A549 (cell line): ENCODE measurements at regions not wholly inside any gene's neighbourhood (a gene's known extent, or its start where the extent isn't known, plus 50 kb on each side); places are given as distances from the start of the nearest gene placed in this dataset.
A peak's percentile ranks its signal among the peaks of the same experiment; 100 is the strongest.

Experiments used
- ATAC-seq, 2 experiments: fragments of 200-7000 bp in 1 of 2; fragments of >200 bp in 1 of 2; cut with Nextera tagmentation in 1 of 2; cut with Tn5 transposase in 1 of 2; 3 replicates each; pipeline versions ENCODE4 v1.8.0 to v1.9.1; 2018 to 2020; ENCODE audit warnings: mild to moderate bottlenecking in 1 of 2, moderate library complexity in 1 of 2
- CTCF ChIA-PET: fragments of 300-600 bp; sonication (Branson Sonifier 250); formaldehyde crosslinking; extraction: SDS; loops from one replicate; lab custom pipeline; 2021; ENCODE audit warnings: antibody characterized with exemption, inconsistent platforms; lab: Yijun Ruan, JAX
- POLR2A ChIA-PET: fragments of 350-600 bp; formaldehyde crosslinking; extraction: SDS; loops from one replicate; lab custom pipeline; 2021; ENCODE audit warnings: antibody characterized with exemption, inconsistent platforms; lab: Yijun Ruan, JAX
- DNase-seq, 2 experiments: peaks; one replicate each; pipeline versions ENCODE4 v3.0.0 to v3.0.0-alpha.2; 2011 to 2016; ENCODE audit warnings: low read depth in 1 of 2, low spot score in 1 of 2
- FAIRE-seq: peaks from 2 replicates; lab custom pipeline; 2011; peaks lifted over from hg19 to GRCh38; lab: Jason Lieb, UNC
- H3K27ac ChIP-seq, 2 experiments: fragments of >200 bp; sonication (Bioruptor Twin); formaldehyde crosslinking; 3 replicates each; pipeline ENCODE4 v1.5.1; 2016 to 2017
- H3K4me1 ChIP-seq: fragments of >200 bp; sonication (Bioruptor Twin); formaldehyde crosslinking; 3 replicates; pipeline ENCODE4 v1.6.1; 2016
- H3K4me2 ChIP-seq: fragments of >200 bp; sonication (Bioruptor Twin); formaldehyde crosslinking; 3 replicates; pipeline ENCODE4 v1.6.1; 2016
- H3K4me3 ChIP-seq: fragments of >200 bp; sonication (Bioruptor Twin); formaldehyde crosslinking; 3 replicates; pipeline ENCODE4 v1.5.1; 2016
- H3K9me3 ChIP-seq: fragments of >200 bp; sonication (Bioruptor Twin); formaldehyde crosslinking; 3 replicates; pipeline ENCODE4 v1.6.1; 2016
- ATOH8 ChIP-seq: fragments of 250-450 bp; sonication (Bioruptor Pico); IDR thresholded peaks from 2 replicates; pipeline ENCODE4 v1.5.0; 2020; ENCODE audit warnings: low read depth, mild to moderate bottlenecking, moderate library complexity
- BCL3 ChIP-seq: fragments of >200 bp; sonication (Bioruptor Twin); formaldehyde crosslinking; IDR thresholded peaks from 3 replicates; pipeline ENCODE4 v1.6.1; 2016
- CBX8 ChIP-seq: fragments of 200-600 bp; sonication (generic); IDR thresholded peaks from 2 replicates; pipeline ENCODE4 v1.6.1; 2016
- CEBPB ChIP-seq, 2 experiments: fragments of >200 bp in 1 of 2; sonication (Bioruptor Twin) in 1 of 2; formaldehyde crosslinking in 1 of 2; IDR thresholded peaks; 2 replicates each; pipeline ENCODE4 v1.6.1; 2012 to 2016
- CHD4 ChIP-seq: fragments of 200-600 bp; sonication (generic); IDR thresholded peaks from 2 replicates; pipeline ENCODE4 v1.6.1; 2016; ENCODE audit warnings: antibody characterized with exemption, mild to moderate bottlenecking, borderline replicate concordance
- CTCF ChIP-seq: fragments of >200 bp; sonication (Bioruptor Twin); formaldehyde crosslinking; IDR thresholded peaks from 3 replicates; pipeline ENCODE4 v1.5.1; 2016
- E2F6 ChIP-seq: IDR thresholded peaks from 2 replicates; pipeline ENCODE4 v1.6.1; 2012; ENCODE audit warnings: low read depth, borderline replicate concordance
- EP300 ChIP-seq, 2 experiments: fragments of >200 bp; sonication (Bioruptor Twin); formaldehyde crosslinking; IDR thresholded peaks; 2 replicates in 1 of 2; 3 replicates in 1 of 2; pipeline ENCODE4 v1.6.1; 2016 to 2017
- FOSB ChIP-seq: fragments of 250-450 bp; sonication (Bioruptor Pico); IDR thresholded peaks from 2 replicates; pipeline ENCODE4 v1.5.0; 2020; ENCODE audit warnings: mild to moderate bottlenecking, moderate library complexity
- HES2 ChIP-seq: fragments of >200 bp; sonication (Bioruptor Twin); formaldehyde crosslinking; IDR thresholded peaks from 2 replicates; pipeline ENCODE4 v1.6.1; 2016
- HOXB13 ChIP-seq: fragments of 250-450 bp; sonication (Bioruptor Pico); IDR thresholded peaks from 2 replicates; pipeline ENCODE4 v1.5.0; 2020; ENCODE audit warnings: low read depth, mild to moderate bottlenecking, moderate library complexity
- HOXB5 ChIP-seq: fragments of 250-450 bp; sonication (Bioruptor Pico); IDR thresholded peaks from 2 replicates; pipeline ENCODE4 v1.5.0; 2020; ENCODE audit warnings: mild to moderate bottlenecking, moderate library complexity
- JUN ChIP-seq, 2 experiments: fragments of >200 bp; sonication (Bioruptor Twin); formaldehyde crosslinking; IDR thresholded peaks; 2 replicates in 1 of 2; 3 replicates in 1 of 2; pipeline ENCODE4 v1.6.1; 2016 to 2017
- KDM5A ChIP-seq: fragments of 200-600 bp; sonication (generic); IDR thresholded peaks from 2 replicates; pipeline ENCODE4 v1.6.1; 2016; ENCODE audit warnings: antibody characterized with exemption, mild to moderate bottlenecking
- MAX ChIP-seq: IDR thresholded peaks from 2 replicates; pipeline ENCODE4 v1.6.1; 2012
- NFE2L2 ChIP-seq: fragments of 150-350 bp; conservative IDR thresholded peaks from 2 replicates; pipeline ENCODE4 v1.6.1; 2014; ENCODE audit warnings: low read length
- PBX3 ChIP-seq: IDR thresholded peaks from 2 replicates; pipeline ENCODE4 v1.6.1; 2012
- PHF8 ChIP-seq: fragments of 200-600 bp; sonication (generic); IDR thresholded peaks from 2 replicates; pipeline ENCODE4 v1.6.1; 2016; ENCODE audit warnings: low read depth, mild to moderate bottlenecking, antibody characterized with exemption, moderate library complexity, borderline replicate concordance
- RARB ChIP-seq: fragments of 250-450 bp; sonication (Bioruptor Pico); IDR thresholded peaks from 2 replicates; pipeline ENCODE4 v1.8.0; 2021; ENCODE audit warnings: mild to moderate bottlenecking, moderate library complexity
- REST ChIP-seq: fragments of 200-600 bp; sonication (generic); IDR thresholded peaks from 2 replicates; pipeline ENCODE4 v1.6.1; 2016; ENCODE audit warnings: antibody characterized with exemption, mild to moderate bottlenecking, moderate library complexity
- RFX5 ChIP-seq: fragments of 450-650 bp; IDR thresholded peaks from 2 replicates; pipeline ENCODE4 v1.7.1; 2014; ENCODE audit warnings: antibody characterized with exemption, mild to moderate bottlenecking, moderate library complexity
- TP53 ChIP-seq: fragments of 250-450 bp; sonication (Bioruptor Pico); IDR thresholded peaks from 2 replicates; pipeline ENCODE4 v1.5.0; 2021; ENCODE audit warnings: mild to moderate bottlenecking, moderate library complexity
- USF2 ChIP-seq: fragments of 450-650 bp; IDR thresholded peaks from 2 replicates; pipeline ENCODE4 v1.6.1; 2014; ENCODE audit warnings: antibody characterized with exemption
- ZC3H11A ChIP-seq: fragments of 450-650 bp; IDR thresholded peaks from 2 replicates; pipeline ENCODE4 v1.6.1; 2014; ENCODE audit warnings: antibody characterized with exemption, mild to moderate bottlenecking
- ZFP36 ChIP-seq: fragments of 450-650 bp; IDR thresholded peaks from 2 replicates; pipeline ENCODE4 v1.6.1; 2014; ENCODE audit warnings: borderline replicate concordance; ENCODE audit not compliant: partially characterized antibody
- ZNF302 ChIP-seq: fragments of 250-450 bp; sonication (Bioruptor Pico); IDR thresholded peaks from 2 replicates; pipeline ENCODE4 v1.9.0; 2021; ENCODE audit warnings: inconsistent platforms, mild to moderate bottlenecking, moderate library complexity
- ZSCAN20 ChIP-seq: fragments of 250-450 bp; sonication (Bioruptor Pico); IDR thresholded peaks from 2 replicates; pipeline ENCODE4 v1.8.0; 2022; ENCODE audit warnings: mild to moderate bottlenecking, moderate library complexity
- WGBS: methylation state at CpG from one replicate; pipeline ENCODE4 v1.1.6; 2017; ENCODE audit errors: missing lambda C conversion rate; 5-methylcytosine and 5-hydroxymethylcytosine counted together

GRCh38 chr13:59487883-59488282 is 675.8 kb downstream of the DIAPH3 start:
- Histone ChIP-seq H3K9me3 (no peaks in the 10 kb centered on the region), H3K4me2 (no peak overlapping the region), H3K4me3 (no peak overlapping the region), H3K4me1 (no peaks in the 10 kb centered on the region), H3K27ac (no peak overlapping the region)
- ATAC-seq (no peak), DNase-seq (peak in 1 of 2 experiments; percentile 0), FAIRE-seq (no peak)
- TF ChIP-seq CHD4: no peak
- TF ChIP-seq KDM5A: no peak
- TF ChIP-seq CEBPB (IDR thresholded peaks at IDR 0.05): no peak
- TF ChIP-seq TP53 (CRISPR knock-in tag): no peak
- no peak for TF ChIP-seq FOSB
- no peak for TF ChIP-seq EP300 (IDR thresholded peaks at IDR 0.05)
- no peak for TF ChIP-seq JUN (IDR thresholded peaks at IDR 0.05)
- no peak for TF ChIP-seq HOXB13
- no peak for TF ChIP-seq ZFP36
- TF ChIP-seq RFX5: no peak
- no peak for TF ChIP-seq ZC3H11A
- no peak for TF ChIP-seq E2F6
- TF ChIP-seq BCL3: no peak
- no peak for TF ChIP-seq ZSCAN20 (CRISPR knock-in tag)
- no peak for TF ChIP-seq MAX
- TF ChIP-seq HOXB5 (CRISPR knock-in tag): no peak
- TF ChIP-seq ZNF302 (CRISPR knock-in tag): no peak
- no peak for TF ChIP-seq RARB (CRISPR knock-in tag)
- 29% methylated on average over 3 of the region's 3 CpGs for WGBS
- ChIA-PET POLR2A (no interaction called here), CTCF (no interaction called here)

GRCh38 chr13:59488436-59488835 is 675.3 kb downstream of the DIAPH3 start:
- POLR2A ChIA-PET: no interaction called here
- DNase-seq: no peak
- FAIRE-seq: no peak
- Histone ChIP-seq H3K27ac (no peak overlapping the region), H3K4me1 (no peaks in the 10 kb centered on the region), H3K4me2 (no peak overlapping the region), H3K9me3 (no peaks in the 10 kb centered on the region), H3K4me3 (no peak overlapping the region)
- WGBS: 6% methylated on average over 2 of the region's 2 CpGs
- TF ChIP-seq PHF8: no peak
- no peak for TF ChIP-seq USF2
- no peak for TF ChIP-seq CTCF
- TF ChIP-seq HES2: no peak
- no peak for TF ChIP-seq TP53 (CRISPR knock-in tag)
- no peak for TF ChIP-seq JUN (IDR thresholded peaks at IDR 0.05)
- TF ChIP-seq PBX3: no peak
- no peak for TF ChIP-seq ATOH8 (CRISPR knock-in tag)
- no peak for TF ChIP-seq NFE2L2
- TF ChIP-seq REST: no peak
- TF ChIP-seq FOSB: no peak
- no peak for TF ChIP-seq RARB (CRISPR knock-in tag)
- no peak for TF ChIP-seq CBX8
- CTCF ChIA-PET: no interaction called here
- no peak for ATAC-seq
